ENCODE measurements at regions not wholly inside any gene's neighbourhood (a gene's known extent, or its start where the extent isn't known, plus 50 kb on each side); places are given as distances from the start of the nearest gene placed in this dataset.
"Not testable (repeated sequence)": the region's sequence is repeated elsewhere in the genome, so short reads cannot be mapped to it uniquely, and the experiment has no call there.

GRCh38 chr3:75248974-75249373 is 415.2 kb upstream of the FRG2C start:
- no peak for DNase-seq

DNA sequence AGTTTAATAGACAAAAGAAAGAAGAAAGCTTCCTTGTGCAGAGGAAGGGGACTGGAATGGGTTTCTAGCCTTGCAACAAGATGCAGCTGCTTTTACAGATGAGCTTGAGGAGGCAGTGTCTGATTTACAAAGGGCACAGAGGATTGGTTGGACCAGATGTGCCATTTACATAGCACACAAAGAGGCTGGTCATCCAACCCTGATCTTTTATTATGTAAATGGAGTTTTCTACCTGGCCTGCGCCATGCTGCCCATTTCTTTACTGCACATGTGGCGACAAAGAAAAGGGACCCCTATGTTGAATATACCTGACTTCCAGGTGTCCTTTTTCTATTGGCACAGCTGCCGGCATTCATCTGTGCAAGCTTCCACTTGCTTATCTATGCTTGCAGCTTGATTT is 409.4 kb upstream of the FRG2C start:
- DNase-seq, result no peak

GRCh38 chr3:75258825-75259683 is 405.1 kb upstream of the FRG2C start:
- DNase-seq, result not testable (repeated sequence)

DNA sequence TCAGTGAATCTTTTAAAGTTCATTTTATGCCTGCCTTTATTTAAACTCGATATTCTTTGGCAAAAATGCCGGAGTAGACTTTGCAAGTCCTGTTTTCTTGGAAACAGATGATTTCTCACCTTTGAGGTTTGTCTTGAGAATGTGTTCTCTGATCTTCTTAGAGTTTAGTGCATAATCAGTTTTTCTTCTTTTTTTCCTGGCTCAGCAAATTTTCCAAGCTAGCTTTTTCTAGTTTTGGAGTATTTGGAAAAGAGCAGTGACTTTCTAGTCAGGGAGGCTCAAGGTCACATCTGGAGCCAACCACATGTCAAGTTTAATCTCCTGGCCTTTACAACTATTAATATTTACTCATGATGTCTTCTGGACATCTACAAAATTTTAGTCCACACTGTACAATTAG is 403.2 kb upstream of the FRG2C start:
- DNase-seq, result not testable (repeated sequence)

DNA sequence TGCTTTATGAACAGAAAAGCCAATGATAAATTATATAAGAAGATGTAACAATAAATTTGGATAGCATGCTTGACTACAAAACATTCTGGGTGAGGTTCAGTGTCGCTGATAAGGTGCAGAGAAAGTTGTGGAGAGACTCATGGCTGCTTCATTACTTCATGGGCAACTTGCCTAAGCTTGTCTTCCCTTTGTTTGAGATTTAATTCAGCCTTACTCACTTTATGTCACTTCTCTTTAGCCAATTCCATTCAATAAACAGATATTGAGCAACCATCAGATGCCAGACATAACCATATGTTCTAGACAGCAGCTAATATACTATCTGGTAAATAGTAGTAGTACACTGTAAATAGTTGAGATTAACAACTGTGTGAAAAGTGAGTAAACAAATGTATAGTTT is 401.5 kb upstream of the FRG2C start:
- no peak for DNase-seq

- no peak for DNase-seq
Observed at GRCh38 chr3:75265897-75266296, 398.2 kb upstream of the FRG2C start.

- not testable (repeated sequence) for DNase-seq
Observed at GRCh38 chr3:75268576-75268975, 395.6 kb upstream of the FRG2C start.

DNA sequence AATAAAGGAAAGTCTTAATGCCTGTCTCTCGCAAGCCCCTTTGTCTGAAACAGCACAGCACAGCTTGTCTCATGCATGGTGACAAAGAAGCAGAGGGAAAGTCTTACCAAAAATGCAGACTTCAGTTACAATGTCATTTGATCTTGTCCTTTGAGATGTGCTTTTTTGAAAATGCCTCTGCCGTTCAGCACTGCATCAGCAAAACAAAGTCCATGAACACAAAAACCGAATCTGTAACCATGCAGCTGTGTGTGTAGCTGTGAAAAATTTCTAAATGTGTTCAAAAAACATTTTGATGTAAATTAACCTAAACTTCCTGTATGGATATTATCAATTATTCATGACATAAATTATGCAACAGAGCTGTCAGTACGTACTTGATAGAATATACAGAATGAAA is 391.9 kb upstream of the FRG2C start:
- DNase-seq, result not testable (repeated sequence)

- no peak for DNase-seq
Observed at GRCh38 chr3:75272691-75273090, 391.4 kb upstream of the FRG2C start.

DNA sequence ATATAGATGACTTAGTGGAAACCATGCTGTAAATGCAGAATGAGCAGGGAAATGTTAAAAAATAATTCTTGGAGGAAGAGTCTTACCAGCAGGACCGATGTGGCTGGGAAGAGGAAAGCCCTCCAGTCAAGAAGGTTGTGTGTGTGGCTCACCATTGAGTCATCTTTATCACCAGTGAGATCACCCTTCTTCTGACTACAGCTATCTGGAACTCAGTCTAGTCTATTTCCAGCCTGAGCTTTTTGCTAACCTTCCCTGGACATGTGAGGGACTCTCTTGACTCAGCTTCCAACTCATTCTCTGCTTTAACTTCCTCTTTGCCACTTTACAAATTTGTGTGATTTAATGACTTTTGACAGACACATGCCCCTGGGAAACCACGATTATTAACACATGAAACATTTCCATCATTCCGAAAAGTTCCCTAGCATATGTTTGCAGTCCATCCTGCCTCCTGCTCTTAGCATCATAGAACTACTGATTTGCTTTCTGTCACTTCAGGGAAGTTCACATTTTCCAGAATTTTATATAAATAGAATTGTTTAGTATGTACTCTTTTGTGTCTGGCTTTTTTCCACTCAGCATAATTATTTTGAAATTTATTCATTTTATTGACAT is 378.5 kb upstream of the FRG2C start:
- DNase-seq, result not testable (repeated sequence)

DNA sequence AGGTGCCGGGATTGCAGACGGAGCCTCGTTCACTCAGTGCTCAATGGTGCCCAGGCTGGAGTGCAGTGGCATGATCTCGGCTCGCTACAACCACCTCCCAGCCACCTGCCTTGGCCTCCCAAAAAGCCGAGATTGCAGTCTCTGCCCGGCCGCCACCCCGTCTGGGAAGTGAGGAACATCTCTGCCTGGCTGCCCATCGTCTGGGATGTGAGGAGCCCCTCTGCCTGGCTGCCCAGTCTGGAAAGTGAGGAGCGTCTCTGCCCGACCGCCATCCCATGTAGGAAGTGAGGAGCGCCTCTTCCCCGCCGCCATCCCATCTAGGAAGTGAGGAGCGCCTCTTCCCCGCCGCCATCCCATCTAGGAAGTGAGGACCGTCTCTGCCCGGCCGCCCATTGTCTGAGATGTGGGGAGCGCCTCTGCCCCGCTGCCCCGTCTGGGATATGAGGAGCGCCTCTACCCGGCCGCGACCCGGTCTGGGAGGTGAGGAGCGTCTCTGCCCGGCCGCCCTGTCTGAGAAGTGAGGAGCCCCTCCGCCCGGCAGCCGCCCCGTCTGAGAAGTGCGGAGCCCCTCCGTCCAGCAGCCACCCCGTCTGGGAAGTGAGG is 375.1 kb upstream of the FRG2C start:
- DNase-seq, result not testable (repeated sequence)

GRCh38 chr3:75294124-75294523 is 370.0 kb upstream of the FRG2C start:
- DNase-seq, result no peak

- DNase-seq, result no peak
Observed at GRCh38 chr3:75295013-75295412, 369.1 kb upstream of the FRG2C start.

DNA sequence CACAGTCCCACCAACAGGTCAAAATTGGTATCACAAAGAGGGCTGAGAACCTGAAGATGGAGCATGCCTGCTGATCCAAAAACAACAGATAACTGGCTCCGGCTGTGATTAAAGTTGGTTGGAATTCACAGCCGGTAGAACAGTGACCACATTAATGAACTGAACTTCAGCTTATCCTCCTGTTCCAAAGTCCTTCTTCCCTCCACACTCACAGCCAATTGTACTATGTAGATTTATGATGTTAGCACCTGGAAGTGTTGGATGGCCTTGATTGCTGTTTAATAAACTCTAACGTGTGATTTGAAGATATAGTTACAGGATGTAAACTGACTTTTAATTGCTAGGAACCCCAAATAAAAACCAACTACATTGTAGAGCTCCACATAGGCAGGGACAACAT is 367.3 kb upstream of the FRG2C start:
- DNase-seq, result no peak

- DNase-seq, result no peak
Observed at GRCh38 chr3:75300606-75301005, 363.5 kb upstream of the FRG2C start.

GRCh38 chr3:75301050-75301449 is 363.1 kb upstream of the FRG2C start:
- DNase-seq, result not testable (repeated sequence)

DNA sequence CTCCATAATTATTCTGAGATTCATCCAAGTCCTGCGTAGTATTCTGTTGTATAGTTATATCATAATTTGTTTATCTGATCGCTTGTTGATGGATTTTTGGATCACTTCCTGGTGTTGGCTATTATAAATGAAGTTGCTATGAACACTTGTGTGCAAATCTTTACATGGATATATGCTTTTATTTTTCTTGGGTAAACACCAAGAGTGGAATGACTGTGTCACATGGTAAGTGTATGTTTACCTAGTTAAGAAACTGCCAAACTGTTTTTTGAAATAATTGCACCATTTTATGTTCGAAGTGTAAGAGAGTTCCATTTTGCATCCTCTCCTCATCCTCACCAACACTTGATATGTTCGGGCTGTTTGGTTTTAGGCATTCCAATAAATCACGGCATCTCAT is 360.4 kb upstream of the FRG2C start:
- no peak for DNase-seq

- DNase-seq, result no peak
Observed at GRCh38 chr3:75305901-75306300, 358.2 kb upstream of the FRG2C start.

GRCh38 chr3:75311306-75311705 is 352.8 kb upstream of the FRG2C start:
- DNase-seq, result not testable (repeated sequence)

DNA sequence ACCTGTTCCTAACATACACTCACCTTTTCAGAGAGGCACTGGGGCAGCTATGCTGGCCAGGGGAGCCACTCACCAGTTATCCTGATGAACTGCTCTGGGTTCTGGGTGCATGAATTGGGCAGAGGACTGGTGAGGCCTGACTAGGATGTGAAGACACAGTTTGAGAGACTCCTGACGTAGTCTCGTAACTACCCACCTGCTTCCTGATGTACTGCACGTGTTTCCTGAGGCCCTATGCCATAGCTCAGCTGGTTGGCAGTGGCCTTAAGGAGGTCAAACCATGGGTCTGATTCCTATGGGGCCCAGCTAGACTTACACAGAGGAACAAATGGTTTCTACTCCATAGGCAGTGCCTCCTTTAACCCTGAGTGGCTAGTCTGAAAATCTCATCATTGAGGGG is 351.7 kb upstream of the FRG2C start:
- DNase-seq, result not testable (repeated sequence)

DNA sequence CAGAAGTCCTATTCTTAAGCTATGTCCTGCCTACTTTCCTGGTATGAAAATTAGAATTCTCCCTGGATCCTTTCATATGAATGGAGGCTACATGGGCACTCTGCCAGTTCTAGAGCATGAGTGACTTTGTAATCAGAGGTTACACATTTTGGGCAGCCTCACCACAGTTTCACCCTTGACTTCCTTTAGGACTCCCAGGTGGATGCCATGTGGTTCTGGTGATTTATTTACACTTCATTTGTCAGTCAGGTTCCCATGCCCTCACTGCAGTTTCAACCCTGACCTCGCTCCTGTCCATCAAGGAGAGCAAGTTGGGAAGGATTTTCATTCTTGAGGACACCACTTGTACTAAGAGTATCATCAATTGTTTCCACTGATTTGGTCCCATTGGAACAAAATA is 344.4 kb upstream of the FRG2C start:
- DNase-seq, result not testable (repeated sequence)

DNA sequence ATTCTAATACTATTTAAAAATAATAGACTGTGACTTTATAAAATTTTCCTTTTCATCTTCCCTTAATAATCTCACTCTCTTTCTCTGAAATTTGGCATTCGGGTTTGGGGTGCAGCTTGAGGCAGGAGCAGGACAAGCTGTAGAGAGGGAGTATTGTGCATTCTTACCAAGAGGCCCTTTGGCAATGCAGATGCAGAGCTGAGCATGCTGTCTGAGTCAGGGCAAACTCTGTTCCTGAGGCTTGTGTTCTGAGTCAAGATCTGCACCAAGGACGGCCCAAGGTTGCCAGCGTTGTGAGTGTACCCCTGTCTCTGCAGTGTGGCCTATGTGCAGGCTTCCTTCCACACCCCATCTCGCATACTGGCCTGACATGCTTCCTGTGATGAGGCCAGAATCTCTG is 343.8 kb upstream of the FRG2C start:
- no peak for DNase-seq

GRCh38 chr3:75321060-75321459 is 343.1 kb upstream of the FRG2C start:
- DNase-seq, result no peak

- not testable (repeated sequence) for DNase-seq
Observed at GRCh38 chr3:75323936-75324335, 340.2 kb upstream of the FRG2C start.
